Stimulated activated memory B cell treated with anti-CD40 and anti-IgM and Interleukin-4, amounts not matched to agents 10 μg/mL and 1 μg/mL and 100 μg/mL, for 72 hours (primary cell): ENCODE measurements at regions not wholly inside any gene's neighbourhood (a gene's known extent, or its start where the extent isn't known, plus 50 kb on each side); places are given as distances from the start of the nearest gene placed in this dataset.
"Not testable (repeated sequence)": the region's sequence is repeated elsewhere in the genome, so short reads cannot be mapped to it uniquely, and the experiment has no call there.

Experiments used
- ATAC-seq: fragments of 150-1000 bp; cut with Tn5 transposase; 2 replicates; pipeline ENCODE4 v1.10.0; 2021
- H3K27ac Mint-ChIP-seq: one replicate; pipeline ENCODE4 v1.8.0; 2022; ENCODE audit warnings: mild to moderate bottlenecking, mixed read lengths
- H3K27me3 Mint-ChIP-seq: one replicate; pipeline ENCODE4 v1.8.0; 2022; ENCODE audit warnings: mixed read lengths
- H3K36me3 Mint-ChIP-seq: one replicate; pipeline ENCODE4 v1.8.0; 2022; ENCODE audit warnings: mixed read lengths
- H3K4me1 Mint-ChIP-seq: one replicate; pipeline ENCODE4 v1.8.0; 2022; ENCODE audit warnings: mixed read lengths
- H3K4me3 Mint-ChIP-seq: one replicate; pipeline ENCODE4 v1.8.0; 2022; ENCODE audit warnings: mild to moderate bottlenecking, moderate library complexity, mixed read lengths
- H3K9me3 Mint-ChIP-seq: one replicate; pipeline ENCODE4 v1.8.0; 2022; ENCODE audit warnings: mixed read lengths

DNA sequence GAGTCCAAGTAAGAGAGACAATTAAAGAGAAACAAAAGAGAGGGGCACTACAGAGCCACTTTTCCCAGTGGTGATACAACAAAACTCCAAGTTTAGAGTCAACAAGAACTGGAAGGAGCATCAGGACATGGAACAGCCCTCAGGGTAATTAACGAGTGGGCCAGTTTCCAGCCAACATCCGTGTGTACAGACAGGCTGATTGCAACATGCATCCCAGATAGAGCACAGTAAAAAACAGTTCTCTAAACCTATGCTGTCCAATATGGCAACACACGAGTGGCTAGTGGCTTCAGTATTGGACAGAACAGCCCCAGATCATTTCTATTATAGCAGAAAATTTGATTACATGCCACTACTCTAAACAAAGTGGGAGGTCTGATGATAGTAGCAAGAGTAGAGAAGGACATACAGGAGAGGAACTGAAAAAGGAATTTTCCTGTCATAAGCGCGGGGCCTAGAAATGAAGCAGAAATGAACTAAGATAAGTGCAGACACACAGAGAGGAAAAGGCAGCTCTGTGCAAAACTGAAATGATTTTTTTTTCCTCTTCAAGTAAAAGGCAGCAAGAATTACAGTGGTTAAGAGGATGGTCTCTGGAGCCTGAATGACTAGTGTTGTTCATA, 175.6 kb upstream of the CCNG1 start:
- Mint-ChIP-seq H3K36me3 (no peaks in the 10 kb centered on the region), H3K4me3 (no peak overlapping the region), H3K4me1 (no peaks in the 10 kb centered on the region), H3K27me3 (no peaks in the 10 kb centered on the region), H3K27ac (no peak overlapping the region), H3K9me3 (no peaks in the 10 kb centered on the region)
- ATAC-seq, result no peak

GRCh38 chr5:163266249-163266648, 171.1 kb upstream of the CCNG1 start:
- not testable (repeated sequence) for H3K4me3 Mint-ChIP-seq, H3K27me3 Mint-ChIP-seq, H3K4me1 Mint-ChIP-seq, ATAC-seq, H3K27ac Mint-ChIP-seq, H3K36me3 Mint-ChIP-seq, H3K9me3 Mint-ChIP-seq

- Mint-ChIP-seq H3K27ac (no peak overlapping the region), H3K36me3 (no peaks in the 10 kb centered on the region), H3K27me3 (no peaks in the 10 kb centered on the region), H3K4me3 (no peak overlapping the region), H3K9me3 (peaks cover 8% of the 10 kb centered on the region), H3K4me1 (no peaks in the 10 kb centered on the region)
- no peak for ATAC-seq
These were observed 167.8 kb upstream of the CCNG1 start for GRCh38 chr5:163269624-163270023.

GRCh38 chr5:163276466-163276865, 160.9 kb upstream of the CCNG1 start:
- no peak for ATAC-seq
- Mint-ChIP-seq H3K4me1 (no peaks in the 10 kb centered on the region), H3K9me3 (peaks cover 8% of the 10 kb centered on the region), H3K36me3 (no peaks in the 10 kb centered on the region), H3K27ac (no peak overlapping the region), H3K4me3 (no peak overlapping the region), H3K27me3 (no peaks in the 10 kb centered on the region)

DNA sequence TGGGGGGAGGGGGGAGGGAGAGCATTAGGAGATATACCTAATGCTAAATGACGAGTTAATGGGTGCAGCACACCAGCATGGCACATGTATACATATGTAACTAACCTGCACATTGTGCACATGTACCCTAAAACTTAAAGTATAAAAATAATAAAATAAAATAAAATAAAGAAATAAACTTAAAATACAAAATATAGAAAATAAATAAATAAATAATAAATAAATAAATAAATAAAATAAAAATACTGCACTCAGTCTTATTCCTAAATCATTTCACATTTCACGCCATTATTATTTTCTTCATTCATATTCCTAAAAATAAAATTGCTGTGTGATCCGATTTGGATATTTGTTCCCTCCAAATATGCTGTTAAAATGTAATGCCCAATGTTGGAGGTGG, 156.5 kb upstream of the CCNG1 start:
- H3K9me3 Mint-ChIP-seq, H3K27ac Mint-ChIP-seq, H3K4me1 Mint-ChIP-seq, H3K36me3 Mint-ChIP-seq, ATAC-seq, H3K27me3 Mint-ChIP-seq, H3K4me3 Mint-ChIP-seq: not testable (repeated sequence)

DNA sequence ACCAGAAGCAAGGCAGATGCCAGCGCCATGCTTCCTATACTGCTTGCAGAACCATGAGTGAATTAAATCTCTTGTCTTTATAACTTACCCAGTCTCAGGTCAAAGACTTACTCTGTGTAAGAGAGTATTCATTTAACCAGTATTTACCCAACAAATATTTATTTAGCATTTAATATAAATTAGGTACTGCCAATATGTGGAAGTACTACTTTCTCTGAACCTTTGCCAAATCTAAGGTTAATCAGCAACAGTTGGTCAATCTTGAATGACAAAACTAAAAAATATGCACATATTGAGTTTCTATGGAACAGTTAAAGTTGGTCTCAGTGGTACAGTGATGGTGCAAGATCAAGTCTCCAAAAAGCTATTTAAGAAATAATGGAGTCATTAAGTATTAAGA, 155.9 kb upstream of the CCNG1 start:
- no peak overlapping the region for H3K4me3 Mint-ChIP-seq
- no peaks in the 10 kb centered on the region for H3K4me1 Mint-ChIP-seq
- H3K27ac Mint-ChIP-seq, result no peak overlapping the region
- no peak for ATAC-seq
- H3K9me3 Mint-ChIP-seq, result no peaks in the 10 kb centered on the region
- no peaks in the 10 kb centered on the region for H3K27me3 Mint-ChIP-seq
- no peaks in the 10 kb centered on the region for H3K36me3 Mint-ChIP-seq

DNA sequence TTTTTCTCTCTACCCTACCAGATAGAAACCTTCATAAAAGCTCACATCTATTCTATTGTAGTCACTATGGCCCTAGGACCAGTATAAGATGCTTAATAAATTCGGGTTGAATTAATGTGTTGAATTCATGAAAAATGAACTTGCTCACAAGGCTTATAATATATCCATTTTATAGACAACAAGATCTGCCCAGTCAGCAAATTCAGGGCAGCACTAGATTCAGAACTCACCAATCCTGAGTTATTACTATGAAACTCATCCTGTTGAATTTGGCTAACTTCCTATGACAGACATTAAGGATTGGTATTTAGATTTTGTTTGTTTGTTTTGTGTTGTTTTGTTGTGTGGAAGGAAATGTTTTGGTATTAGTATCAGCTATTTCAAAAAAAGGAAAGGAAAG, 143.6 kb upstream of the CCNG1 start:
- H3K4me1 Mint-ChIP-seq, result no peaks in the 10 kb centered on the region
- no peaks in the 10 kb centered on the region for H3K9me3 Mint-ChIP-seq
- H3K36me3 Mint-ChIP-seq, result no peaks in the 10 kb centered on the region
- no peak overlapping the region for H3K4me3 Mint-ChIP-seq
- peaks cover 26% of the 10 kb centered on the region for H3K27me3 Mint-ChIP-seq
- no peak overlapping the region for H3K27ac Mint-ChIP-seq
- ATAC-seq, result no peak

DNA sequence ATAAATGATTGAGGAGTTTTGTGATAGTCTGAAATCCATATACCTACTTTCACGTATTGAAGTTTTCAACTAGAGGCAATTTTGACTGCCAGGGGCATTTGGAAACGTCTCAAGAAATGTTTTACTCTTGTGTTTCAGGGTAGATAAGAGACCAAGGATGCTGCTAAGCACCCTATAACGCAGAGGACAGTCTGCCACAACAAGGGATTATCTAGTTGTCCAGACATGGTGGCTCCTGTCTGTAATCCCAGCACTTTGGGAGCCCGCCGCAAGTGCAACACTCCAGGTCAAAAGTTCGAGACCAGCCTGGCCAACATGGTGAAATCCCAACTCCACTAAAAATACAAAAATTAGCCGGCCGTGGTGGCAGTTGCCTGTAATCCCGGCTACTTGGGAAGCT, 133.7 kb upstream of the CCNG1 start:
- H3K9me3 Mint-ChIP-seq, result no peaks in the 10 kb centered on the region
- no peaks in the 10 kb centered on the region for H3K36me3 Mint-ChIP-seq
- H3K4me3 Mint-ChIP-seq, result no peak overlapping the region
- ATAC-seq, result peak; percentile 35
- peaks cover 23% of the 10 kb centered on the region for H3K27me3 Mint-ChIP-seq
- no peak overlapping the region for H3K27ac Mint-ChIP-seq
- H3K4me1 Mint-ChIP-seq, result no peaks in the 10 kb centered on the region

- H3K36me3 Mint-ChIP-seq, result no peaks in the 10 kb centered on the region
- no peak overlapping the region for H3K27ac Mint-ChIP-seq
- no peaks in the 10 kb centered on the region for H3K4me1 Mint-ChIP-seq
- peaks cover 9% of the 10 kb centered on the region for H3K27me3 Mint-ChIP-seq
- H3K9me3 Mint-ChIP-seq, result no peaks in the 10 kb centered on the region
- H3K4me3 Mint-ChIP-seq, result no peak overlapping the region
- no peak for ATAC-seq
These were observed 131.7 kb upstream of the CCNG1 start for GRCh38 chr5:163305655-163306054.

DNA sequence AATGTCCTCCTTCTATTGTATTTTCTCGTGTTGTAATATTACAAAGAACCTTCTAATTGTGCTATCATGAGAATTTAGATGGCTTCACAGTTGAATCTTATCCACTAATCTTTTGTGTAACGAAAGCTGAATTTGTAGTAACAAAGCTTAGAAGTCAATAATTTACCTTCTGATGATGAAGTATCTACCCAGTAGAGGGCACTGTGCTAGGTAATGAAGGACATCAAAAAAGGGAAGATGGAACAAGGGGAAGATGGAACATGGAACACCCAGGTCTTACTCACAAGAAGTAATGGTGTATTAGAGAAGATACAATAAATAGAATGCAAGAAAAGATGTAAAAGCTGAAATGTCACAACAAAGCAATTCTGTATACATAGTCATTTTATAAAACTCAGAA, 131.0 kb upstream of the CCNG1 start:
- Mint-ChIP-seq H3K4me1 (no peaks in the 10 kb centered on the region), H3K4me3 (no peak overlapping the region), H3K9me3 (no peaks in the 10 kb centered on the region), H3K27ac (no peak overlapping the region), H3K27me3 (peaks cover 9% of the 10 kb centered on the region), H3K36me3 (no peaks in the 10 kb centered on the region)
- no peak for ATAC-seq

DNA sequence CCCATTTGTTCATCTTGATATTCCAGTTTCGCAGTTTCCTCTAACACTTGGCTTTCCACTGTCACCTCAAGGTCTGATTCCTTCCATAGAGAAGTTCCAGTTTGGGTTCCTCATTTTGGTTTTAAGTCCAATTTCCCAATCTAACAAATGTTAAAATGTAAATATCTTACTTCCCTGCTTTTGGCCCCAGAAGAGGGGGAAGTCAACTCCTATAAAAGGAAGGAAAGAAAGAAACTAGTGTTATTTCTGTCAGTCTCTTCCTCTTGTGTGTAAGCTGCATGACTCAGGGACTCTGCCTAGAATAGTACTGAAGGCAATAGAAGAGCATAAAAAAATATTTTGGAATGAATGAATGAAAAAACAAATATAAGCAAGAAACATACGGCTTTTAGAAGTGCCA, 127.5 kb upstream of the CCNG1 start:
- H3K27ac Mint-ChIP-seq, result no peak overlapping the region
- peaks cover 7% of the 10 kb centered on the region for H3K9me3 Mint-ChIP-seq
- H3K4me3 Mint-ChIP-seq, result no peak overlapping the region
- no peaks in the 10 kb centered on the region for H3K27me3 Mint-ChIP-seq
- no peaks in the 10 kb centered on the region for H3K36me3 Mint-ChIP-seq
- ATAC-seq, result no peak
- no peaks in the 10 kb centered on the region for H3K4me1 Mint-ChIP-seq

DNA sequence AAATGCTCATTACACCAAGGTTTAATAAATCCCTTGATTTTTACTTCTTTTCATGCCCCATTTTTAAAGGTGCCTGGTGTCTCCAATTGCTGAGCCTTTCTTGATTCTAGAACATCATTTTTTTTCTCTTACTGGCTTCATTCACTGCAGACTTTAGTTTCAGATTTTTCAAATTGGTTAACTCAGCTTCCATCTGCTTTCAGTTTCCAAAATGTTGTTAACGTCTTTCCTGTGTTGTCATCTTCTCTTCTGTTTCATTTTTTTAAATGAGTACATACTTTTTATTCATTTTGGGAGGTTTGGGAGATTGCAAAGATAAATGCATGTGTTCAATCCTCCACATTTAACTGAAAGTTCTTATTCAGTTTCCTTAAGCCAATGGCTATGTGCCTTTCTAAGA, 126.4 kb upstream of the CCNG1 start:
- Mint-ChIP-seq H3K9me3 (peaks cover 7% of the 10 kb centered on the region), H3K36me3 (no peaks in the 10 kb centered on the region), H3K4me1 (no peaks in the 10 kb centered on the region), H3K4me3 (no peak overlapping the region), H3K27ac (no peak overlapping the region), H3K27me3 (no peaks in the 10 kb centered on the region)
- no peak for ATAC-seq

DNA sequence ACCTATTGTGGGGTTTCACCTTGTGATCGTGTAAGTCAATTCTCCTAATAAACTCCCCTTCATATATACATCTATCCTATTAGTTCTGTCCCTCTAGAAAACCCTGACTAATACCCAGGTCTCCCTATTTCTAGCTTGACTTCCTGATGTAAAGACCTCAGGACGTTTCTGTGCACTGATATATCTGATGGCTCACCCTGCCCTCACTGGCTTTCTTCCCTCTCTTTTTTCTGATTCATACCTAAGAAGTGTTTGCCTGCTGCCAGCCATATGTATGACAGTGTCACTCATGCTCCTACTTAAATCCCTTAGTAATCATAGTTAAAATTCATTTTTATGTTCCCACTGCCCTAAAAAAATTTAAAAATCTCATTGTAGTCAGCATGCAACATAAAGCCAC, 124.8 kb upstream of the CCNG1 start:
- Mint-ChIP-seq H3K4me1 (no peaks in the 10 kb centered on the region), H3K9me3 (peaks cover 7% of the 10 kb centered on the region), H3K36me3 (no peaks in the 10 kb centered on the region), H3K27ac (no peak overlapping the region), H3K4me3 (no peak overlapping the region), H3K27me3 (no peaks in the 10 kb centered on the region)
- no peak for ATAC-seq

DNA sequence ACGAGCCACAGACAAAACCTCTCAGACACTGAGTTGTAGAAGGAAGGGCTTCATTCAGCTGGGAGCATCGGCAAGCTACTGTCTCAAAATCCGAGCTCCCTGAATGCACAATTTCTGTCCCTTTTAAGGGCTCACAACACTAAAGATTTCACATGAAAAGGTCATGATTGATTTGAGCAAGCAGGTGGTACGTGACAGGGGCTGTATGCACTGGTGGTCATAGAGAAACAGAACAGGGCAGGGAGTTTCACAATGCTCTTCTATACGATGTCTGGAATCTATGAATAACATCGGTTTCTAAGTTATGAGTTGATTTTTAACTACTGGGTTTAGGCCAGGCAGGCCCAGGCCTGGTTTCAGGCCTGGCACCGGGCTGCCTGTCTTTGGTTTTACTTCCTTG, 124.3 kb upstream of the CCNG1 start:
- not testable (repeated sequence) for H3K27ac Mint-ChIP-seq, H3K36me3 Mint-ChIP-seq, H3K4me1 Mint-ChIP-seq, ATAC-seq, H3K9me3 Mint-ChIP-seq, H3K4me3 Mint-ChIP-seq, H3K27me3 Mint-ChIP-seq

DNA sequence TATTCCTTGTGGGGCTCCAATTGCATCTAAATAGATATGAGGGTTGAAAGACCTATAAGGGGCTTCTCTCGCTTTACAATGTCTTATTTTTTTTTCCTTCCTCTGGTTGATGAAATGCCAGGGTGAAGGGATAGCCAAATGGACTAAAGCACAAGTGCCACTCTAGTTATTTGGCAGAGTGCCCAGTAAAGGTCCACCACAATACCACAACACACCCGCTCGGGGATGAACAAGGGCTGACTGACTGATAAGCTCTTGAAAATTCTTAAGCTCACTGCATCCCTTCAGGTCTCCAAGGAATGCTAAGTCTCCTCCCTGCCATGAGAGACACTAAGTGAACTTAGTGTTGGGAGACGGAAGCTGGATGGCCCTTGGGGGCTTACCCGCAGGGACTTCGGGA, 121.0 kb upstream of the CCNG1 start:
- H3K4me3 Mint-ChIP-seq, H3K4me1 Mint-ChIP-seq, H3K36me3 Mint-ChIP-seq, ATAC-seq, H3K9me3 Mint-ChIP-seq, H3K27me3 Mint-ChIP-seq, H3K27ac Mint-ChIP-seq: not testable (repeated sequence)

DNA sequence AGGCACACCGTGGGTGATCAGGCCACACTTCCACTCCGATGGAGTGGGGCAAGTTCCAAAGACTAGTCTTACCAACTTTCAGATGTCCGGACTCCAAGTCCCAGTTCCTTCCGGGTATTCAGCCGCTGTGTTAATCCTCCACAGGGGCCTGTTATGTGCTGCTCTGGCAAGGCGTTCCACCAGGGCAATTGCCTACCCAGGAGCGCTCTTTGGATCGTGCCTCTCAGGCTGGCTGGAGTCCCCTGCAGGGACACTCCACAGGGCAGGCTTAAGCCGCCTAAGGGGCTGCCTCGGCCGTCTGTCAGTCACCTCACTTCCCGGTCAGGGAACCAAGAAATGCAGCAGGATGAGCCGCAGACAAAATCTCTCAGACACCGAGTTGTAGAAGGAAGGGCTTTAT, 118.7 kb upstream of the CCNG1 start:
- no peaks in the 10 kb centered on the region for H3K9me3 Mint-ChIP-seq
- H3K4me3 Mint-ChIP-seq, result no peak overlapping the region
- no peak for ATAC-seq
- H3K27me3 Mint-ChIP-seq, result no peaks in the 10 kb centered on the region
- H3K36me3 Mint-ChIP-seq, result no peaks in the 10 kb centered on the region
- H3K4me1 Mint-ChIP-seq, result no peaks in the 10 kb centered on the region
- no peak overlapping the region for H3K27ac Mint-ChIP-seq

- Mint-ChIP-seq H3K4me1 (no peaks in the 10 kb centered on the region), H3K36me3 (no peaks in the 10 kb centered on the region), H3K27me3 (no peaks in the 10 kb centered on the region), H3K4me3 (no peak overlapping the region), H3K9me3 (no peaks in the 10 kb centered on the region), H3K27ac (no peak overlapping the region)
- no peak for ATAC-seq
These were observed 115.9 kb upstream of the CCNG1 start for GRCh38 chr5:163321511-163321910.
